ENCODE measurements at regions not wholly inside any gene's neighbourhood (a gene's known extent, or its start where the extent isn't known, plus 50 kb on each side); places are given as distances from the start of the nearest gene placed in this dataset.
"Not testable (repeated sequence)": the region's sequence is repeated elsewhere in the genome, so short reads cannot be mapped to it uniquely, and the experiment has no call there.

DNA sequence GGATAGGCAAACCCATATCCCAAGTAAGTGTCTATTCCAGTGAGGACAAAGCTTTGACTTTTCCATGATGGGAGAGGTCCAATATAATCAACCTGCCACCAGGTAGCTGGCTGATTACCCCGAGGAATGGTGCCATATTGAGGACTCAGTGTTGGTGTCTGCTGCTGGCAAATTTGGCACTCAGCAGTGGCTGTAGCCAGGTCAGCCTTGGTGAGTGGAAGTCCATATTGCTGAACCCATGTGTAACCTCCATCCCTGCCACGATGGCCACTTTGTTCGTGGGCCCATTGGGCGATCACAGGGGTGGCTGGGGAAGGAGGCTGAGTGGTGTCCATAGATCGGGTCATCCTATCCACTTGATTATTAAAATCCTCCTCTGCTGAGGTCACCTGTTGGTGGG is 65.5 kb upstream of the CFAP126 start:
- H3K4me1 ChIP-seq (ENCODE audit: control insufficient read depth, insufficient read depth, low read length); H3K36me3 ChIP-seq (ENCODE audit: control insufficient read depth, insufficient read depth, low read length); DNase-seq; H3K4me3 ChIP-seq (ENCODE audit: low read length); H3K27ac ChIP-seq (ENCODE audit: low read length); H3K9me3 ChIP-seq (ENCODE audit: control insufficient read depth, low read depth, low read length): not testable (repeated sequence)
- WGBS (ENCODE audit: insufficient coverage, low lambda C conversion rate) = no CpG with 5 or more reads among the region's 5 CpGs
- peaks cover 17% of the 10 kb centered on the region for H3K27me3 ChIP-seq (ENCODE audit: control insufficient read depth, insufficient read depth, low read length)

GRCh38 chr1:161432091-161432490 is 64.4 kb upstream of the CFAP126 start:
- Histone ChIP-seq H3K27ac (ENCODE audit: low read length) (no peak overlapping the region), H3K36me3 (ENCODE audit: control insufficient read depth, insufficient read depth, low read length) (no peaks in the 10 kb centered on the region), H3K4me3 (ENCODE audit: low read length) (no peak overlapping the region), H3K4me1 (ENCODE audit: control insufficient read depth, insufficient read depth, low read length) (no peaks in the 10 kb centered on the region), H3K27me3 (ENCODE audit: control insufficient read depth, insufficient read depth, low read length) (peaks cover 14% of the 10 kb centered on the region), H3K9me3 (ENCODE audit: control insufficient read depth, low read depth, low read length) (no peaks in the 10 kb centered on the region)
- WGBS (ENCODE audit: insufficient coverage, low lambda C conversion rate) = no CpG with 5 or more reads among the region's 2 CpGs
- DNase-seq = no peak

GRCh38 chr1:161427733-161428516 is 60.2 kb upstream of the CFAP126 start:
- Histone ChIP-seq H3K9me3 (ENCODE audit: control insufficient read depth, low read depth, low read length) (no peaks in the 10 kb centered on the region), H3K27ac (ENCODE audit: low read length) (no peak overlapping the region), H3K4me1 (ENCODE audit: control insufficient read depth, insufficient read depth, low read length) (no peaks in the 10 kb centered on the region), H3K4me3 (ENCODE audit: low read length) (no peak overlapping the region), H3K27me3 (ENCODE audit: control insufficient read depth, insufficient read depth, low read length) (peaks cover 12% of the 10 kb centered on the region), H3K36me3 (ENCODE audit: control insufficient read depth, insufficient read depth, low read length) (no peaks in the 10 kb centered on the region)
- WGBS (ENCODE audit: insufficient coverage, low lambda C conversion rate) = 18% methylated on average over 3 of the region's 18 CpGs
- peak; percentile 43 to 49 for DNase-seq

DNA sequence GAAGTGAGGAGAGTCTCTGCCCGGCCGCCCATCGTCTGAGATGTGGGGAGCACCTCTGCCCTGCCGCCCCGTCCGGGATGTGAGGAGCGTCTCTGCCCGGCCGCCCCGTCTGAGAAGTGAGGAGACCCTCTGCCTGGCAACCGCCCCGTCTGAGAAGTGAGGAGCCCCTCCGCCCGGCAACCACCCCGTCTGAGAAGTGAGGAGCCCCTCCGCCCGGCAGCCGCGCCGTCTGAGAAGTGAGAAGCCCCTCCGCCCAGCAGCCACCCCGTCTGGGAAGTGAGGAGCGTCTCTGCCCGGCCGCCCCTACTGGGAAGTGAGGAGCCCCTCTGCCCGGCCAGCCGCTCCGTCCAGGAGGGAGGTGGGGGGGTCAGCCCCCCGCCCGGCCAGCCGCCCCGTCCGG is 55.2 kb upstream of the CFAP126 start:
- H3K9me3 ChIP-seq (ENCODE audit: control insufficient read depth, low read depth, low read length); H3K36me3 ChIP-seq (ENCODE audit: control insufficient read depth, insufficient read depth, low read length); H3K27ac ChIP-seq (ENCODE audit: low read length); H3K27me3 ChIP-seq (ENCODE audit: control insufficient read depth, insufficient read depth, low read length); DNase-seq; H3K4me1 ChIP-seq (ENCODE audit: control insufficient read depth, insufficient read depth, low read length); H3K4me3 ChIP-seq (ENCODE audit: low read length): not testable (repeated sequence)
- WGBS (ENCODE audit: insufficient coverage, low lambda C conversion rate) = no CpG with 5 or more reads among the region's 33 CpGs

GRCh38 chr1:161421456-161421855 is 53.8 kb upstream of the CFAP126 start:
- Histone ChIP-seq H3K4me1 (ENCODE audit: control insufficient read depth, insufficient read depth, low read length) (no peaks in the 10 kb centered on the region), H3K4me3 (ENCODE audit: low read length) (no peak overlapping the region), H3K36me3 (ENCODE audit: control insufficient read depth, insufficient read depth, low read length) (no peaks in the 10 kb centered on the region), H3K27me3 (ENCODE audit: control insufficient read depth, insufficient read depth, low read length) (no peaks in the 10 kb centered on the region), H3K9me3 (ENCODE audit: control insufficient read depth, low read depth, low read length) (peaks cover 5% of the 10 kb centered on the region), H3K27ac (ENCODE audit: low read length) (no peak overlapping the region)
- WGBS (ENCODE audit: insufficient coverage, low lambda C conversion rate) = 38% methylated on average over 4 of the region's 9 CpGs
- no peak for DNase-seq

DNA sequence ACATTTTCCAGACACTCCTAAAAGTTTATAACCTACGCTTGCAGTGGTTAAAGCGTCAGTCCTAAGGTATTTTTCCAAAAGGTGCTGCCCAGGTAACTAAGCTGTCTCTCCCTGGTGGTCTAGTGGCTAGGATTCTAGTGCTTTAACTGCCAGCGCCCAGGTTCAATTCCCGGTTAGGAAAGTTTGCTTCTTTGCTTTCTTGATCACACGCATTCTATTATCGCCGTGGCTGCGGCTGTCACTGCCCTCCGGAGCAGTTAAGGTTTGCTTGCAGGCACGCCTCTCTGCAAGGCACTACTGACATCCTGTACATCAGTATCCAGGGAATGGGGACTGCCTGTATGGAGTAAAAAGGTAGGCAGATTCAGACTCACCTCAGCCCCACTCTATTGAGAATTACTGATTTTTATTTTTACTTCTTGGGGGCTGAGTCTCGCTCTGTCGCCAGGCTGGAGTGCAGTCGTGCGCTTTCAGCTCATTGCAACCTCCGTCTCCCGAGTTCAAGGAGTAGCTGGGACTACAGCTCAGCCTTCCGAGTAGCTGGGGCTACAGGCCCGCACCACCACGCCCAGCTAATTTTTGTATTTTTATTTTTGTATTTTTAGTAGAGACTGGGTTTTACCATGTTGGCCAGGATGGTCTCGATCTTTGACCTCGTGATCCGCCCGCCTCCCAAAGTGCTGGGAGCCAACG is 53.2 kb upstream of the CFAP126 start:
- 48% methylated on average over 6 of the region's 24 CpGs for WGBS (ENCODE audit: insufficient coverage, low lambda C conversion rate)
- no peaks in the 10 kb centered on the region for H3K36me3 ChIP-seq (ENCODE audit: control insufficient read depth, insufficient read depth, low read length)
- peaks cover 5% of the 10 kb centered on the region for H3K9me3 ChIP-seq (ENCODE audit: control insufficient read depth, low read depth, low read length)
- no peaks in the 10 kb centered on the region for H3K27me3 ChIP-seq (ENCODE audit: control insufficient read depth, insufficient read depth, low read length)
- no peak for DNase-seq
- H3K4me3 ChIP-seq (ENCODE audit: low read length) = no peak overlapping the region
- H3K4me1 ChIP-seq (ENCODE audit: control insufficient read depth, insufficient read depth, low read length) = no peaks in the 10 kb centered on the region
- no peak overlapping the region for H3K27ac ChIP-seq (ENCODE audit: low read length)

DNA sequence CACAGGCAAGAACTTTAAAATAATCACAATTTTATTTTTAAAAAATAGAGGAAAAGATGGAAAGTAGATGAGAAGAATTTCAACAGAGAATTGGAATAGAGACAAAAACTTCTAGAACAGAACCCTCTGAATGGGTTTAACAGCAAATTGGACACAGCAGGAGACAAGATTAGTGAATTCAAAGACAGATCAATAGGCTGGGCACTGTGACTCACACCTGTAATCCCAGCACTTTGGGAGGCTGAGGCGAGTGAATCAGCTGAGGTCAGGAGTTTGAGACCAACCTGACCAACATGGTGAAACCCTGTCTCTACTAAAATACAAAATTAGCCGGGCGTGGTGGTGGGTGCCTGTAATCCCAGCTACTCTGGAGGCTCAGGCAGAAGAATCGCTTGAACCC is 49.9 kb upstream of the CFAP126 start:
- WGBS (ENCODE audit: insufficient coverage, low lambda C conversion rate) = no CpG with 5 or more reads among the region's 4 CpGs
- not testable (repeated sequence) for H3K9me3 ChIP-seq (ENCODE audit: control insufficient read depth, low read depth, low read length); H3K27me3 ChIP-seq (ENCODE audit: control insufficient read depth, insufficient read depth, low read length); H3K4me1 ChIP-seq (ENCODE audit: control insufficient read depth, insufficient read depth, low read length); DNase-seq; H3K36me3 ChIP-seq (ENCODE audit: control insufficient read depth, insufficient read depth, low read length); H3K4me3 ChIP-seq (ENCODE audit: low read length); H3K27ac ChIP-seq (ENCODE audit: low read length)
